ENCODE measurements at regions not wholly inside any gene's neighbourhood (a gene's known extent, or its start where the extent isn't known, plus 50 kb on each side); places are given as distances from the start of the nearest gene placed in this dataset.

- H3K27ac ChIP-seq: no peak overlapping the region
- TF ChIP-seq, protein P1, sequence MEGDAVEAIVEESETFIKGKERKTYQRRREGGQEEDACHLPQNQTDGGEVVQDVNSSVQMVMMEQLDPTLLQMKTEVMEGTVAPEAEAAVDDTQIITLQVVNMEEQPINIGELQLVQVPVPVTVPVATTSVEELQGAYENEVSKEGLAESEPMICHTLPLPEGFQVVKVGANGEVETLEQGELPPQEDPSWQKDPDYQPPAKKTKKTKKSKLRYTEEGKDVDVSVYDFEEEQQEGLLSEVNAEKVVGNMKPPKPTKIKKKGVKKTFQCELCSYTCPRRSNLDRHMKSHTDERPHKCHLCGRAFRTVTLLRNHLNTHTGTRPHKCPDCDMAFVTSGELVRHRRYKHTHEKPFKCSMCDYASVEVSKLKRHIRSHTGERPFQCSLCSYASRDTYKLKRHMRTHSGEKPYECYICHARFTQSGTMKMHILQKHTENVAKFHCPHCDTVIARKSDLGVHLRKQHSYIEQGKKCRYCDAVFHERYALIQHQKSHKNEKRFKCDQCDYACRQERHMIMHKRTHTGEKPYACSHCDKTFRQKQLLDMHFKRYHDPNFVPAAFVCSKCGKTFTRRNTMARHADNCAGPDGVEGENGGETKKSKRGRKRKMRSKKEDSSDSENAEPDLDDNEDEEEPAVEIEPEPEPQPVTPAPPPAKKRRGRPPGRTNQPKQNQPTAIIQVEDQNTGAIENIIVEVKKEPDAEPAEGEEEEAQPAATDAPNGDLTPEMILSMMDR (conservative IDR thresholded peaks at IDR 0.05): no peak
Observed at GRCh38 chr10:108490944-108491343, 1326.4 kb upstream of the SORCS1 start.

GRCh38 chr10:108471420-108471819 lies 1306.9 kb upstream of the SORCS1 start:
- TF ChIP-seq, protein P1 (conservative IDR thresholded peaks at IDR 0.05): no peak

GRCh38 chr10:108469940-108470339 lies 1305.4 kb upstream of the SORCS1 start:
- TF ChIP-seq, protein P1 (conservative IDR thresholded peaks at IDR 0.05): no peak
- H3K27ac ChIP-seq: no peak overlapping the region

More at GRCh38 chr10:108471420-108471819, 1306.9 kb upstream of the SORCS1 start:
- no peak overlapping the region for H3K27ac ChIP-seq

GRCh38 chr10:108465871-108466641 lies 1301.5 kb upstream of the SORCS1 start:
- H3K27ac ChIP-seq: no peak overlapping the region
- TF ChIP-seq, protein P1 (conservative IDR thresholded peaks at IDR 0.05): no peak

GRCh38 chr10:108462005-108462404 lies 1297.5 kb upstream of the SORCS1 start:
- TF ChIP-seq, protein P1 (conservative IDR thresholded peaks at IDR 0.05): no peak

GRCh38 chr10:108454793-108455192 lies 1290.3 kb upstream of the SORCS1 start:
- H3K27ac ChIP-seq: no peak overlapping the region

More at GRCh38 chr10:108462005-108462404, 1297.5 kb upstream of the SORCS1 start:
- no peak overlapping the region for H3K27ac ChIP-seq

GRCh38 chr10:108454224-108454623 lies 1289.7 kb upstream of the SORCS1 start:
- peak overlapping the region; percentile 79; the same call in 1 of the 2 replicates for H3K27ac ChIP-seq
- TF ChIP-seq, protein P1 (conservative IDR thresholded peaks at IDR 0.05): no peak

More at GRCh38 chr10:108454793-108455192, 1290.3 kb upstream of the SORCS1 start:
- TF ChIP-seq, protein P1 (conservative IDR thresholded peaks at IDR 0.05): no peak

Measured in VCaP (cell line).